Astrocyte (in vitro differentiated cells and primary cell): ENCODE measurements at regions not wholly inside any gene's neighbourhood (a gene's known extent, or its start where the extent isn't known, plus 50 kb on each side); places are given as distances from the start of the nearest gene placed in this dataset.

Experiments
- EZH2 ChIP-seq: IDR thresholded peaks from 2 replicates; pipeline ENCODE4 v1.6.1; 2012; ENCODE audit warnings: mild to moderate bottlenecking, low read length, inconsistent platforms; ENCODE audit not compliant: insufficient read depth
- TF ChIP-seq, protein P1 (sequence below): IDR thresholded peaks from 2 replicates; pipeline ENCODE4 v1.5.1; 2011; ENCODE audit warnings: low read depth, mild to moderate bottlenecking, inconsistent platforms, low read length, moderate library complexity; ENCODE audit not compliant: insufficient read depth

DNA sequence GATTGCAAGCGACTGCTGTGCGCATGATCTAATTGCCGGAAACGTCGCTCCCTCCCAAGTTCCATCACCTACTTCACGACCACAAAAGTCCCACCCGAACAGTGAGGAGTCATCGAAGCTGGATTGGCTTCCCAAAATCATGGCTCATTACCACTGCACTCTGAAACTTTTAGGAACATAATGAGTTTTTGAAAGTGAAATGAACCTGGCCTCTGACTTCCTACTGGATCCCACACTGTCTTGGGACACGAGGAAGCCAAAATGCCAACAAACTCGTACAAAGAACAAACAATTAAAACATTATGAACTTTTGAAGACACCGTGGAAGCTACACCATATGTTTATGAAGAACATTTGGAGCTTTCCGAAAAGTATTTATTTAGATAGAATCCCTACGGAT lies 334.8 kb upstream of the TMPO start:
- TF ChIP-seq, protein P1, sequence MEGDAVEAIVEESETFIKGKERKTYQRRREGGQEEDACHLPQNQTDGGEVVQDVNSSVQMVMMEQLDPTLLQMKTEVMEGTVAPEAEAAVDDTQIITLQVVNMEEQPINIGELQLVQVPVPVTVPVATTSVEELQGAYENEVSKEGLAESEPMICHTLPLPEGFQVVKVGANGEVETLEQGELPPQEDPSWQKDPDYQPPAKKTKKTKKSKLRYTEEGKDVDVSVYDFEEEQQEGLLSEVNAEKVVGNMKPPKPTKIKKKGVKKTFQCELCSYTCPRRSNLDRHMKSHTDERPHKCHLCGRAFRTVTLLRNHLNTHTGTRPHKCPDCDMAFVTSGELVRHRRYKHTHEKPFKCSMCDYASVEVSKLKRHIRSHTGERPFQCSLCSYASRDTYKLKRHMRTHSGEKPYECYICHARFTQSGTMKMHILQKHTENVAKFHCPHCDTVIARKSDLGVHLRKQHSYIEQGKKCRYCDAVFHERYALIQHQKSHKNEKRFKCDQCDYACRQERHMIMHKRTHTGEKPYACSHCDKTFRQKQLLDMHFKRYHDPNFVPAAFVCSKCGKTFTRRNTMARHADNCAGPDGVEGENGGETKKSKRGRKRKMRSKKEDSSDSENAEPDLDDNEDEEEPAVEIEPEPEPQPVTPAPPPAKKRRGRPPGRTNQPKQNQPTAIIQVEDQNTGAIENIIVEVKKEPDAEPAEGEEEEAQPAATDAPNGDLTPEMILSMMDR: no peak
- TF ChIP-seq EZH2: no peak
